HG03520 (cell line): ENCODE measurements at regions not wholly inside any gene's neighbourhood (a gene's known extent, or its start where the extent isn't known, plus 50 kb on each side); places are given as distances from the start of the nearest gene placed in this dataset.
"Not testable (repeated sequence)": the region's sequence is repeated elsewhere in the genome, so short reads cannot be mapped to it uniquely, and the experiment has no call there.

Experiments
- ATAC-seq: cut with Tn5 transposase; IDR thresholded peaks from one replicate; pipeline ENCODE4 v1.9.1; 2021; ENCODE audit warnings: mild to moderate bottlenecking, moderate library complexity; ENCODE audit not compliant: unreplicated experiment

DNA sequence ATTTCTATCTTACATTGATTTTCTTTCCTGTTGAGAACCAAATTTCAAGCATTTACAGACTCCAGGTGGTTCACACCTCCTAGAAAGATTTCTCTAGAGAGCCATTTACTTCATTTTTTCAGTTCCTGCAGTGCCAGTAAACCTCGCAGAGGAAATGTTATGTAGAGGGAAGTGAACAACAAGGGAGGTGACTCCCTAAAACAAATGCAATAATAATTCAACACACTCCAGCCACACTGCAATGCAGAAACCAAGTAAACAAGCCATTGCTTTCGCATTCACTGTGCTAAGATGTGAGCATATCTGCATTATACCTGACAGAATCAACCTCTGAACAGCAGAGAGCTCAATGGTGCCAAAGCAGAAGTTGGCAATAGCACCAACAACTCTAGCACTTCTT, 215.1 kb downstream of the RBM26 start:
- no peak for ATAC-seq

DNA sequence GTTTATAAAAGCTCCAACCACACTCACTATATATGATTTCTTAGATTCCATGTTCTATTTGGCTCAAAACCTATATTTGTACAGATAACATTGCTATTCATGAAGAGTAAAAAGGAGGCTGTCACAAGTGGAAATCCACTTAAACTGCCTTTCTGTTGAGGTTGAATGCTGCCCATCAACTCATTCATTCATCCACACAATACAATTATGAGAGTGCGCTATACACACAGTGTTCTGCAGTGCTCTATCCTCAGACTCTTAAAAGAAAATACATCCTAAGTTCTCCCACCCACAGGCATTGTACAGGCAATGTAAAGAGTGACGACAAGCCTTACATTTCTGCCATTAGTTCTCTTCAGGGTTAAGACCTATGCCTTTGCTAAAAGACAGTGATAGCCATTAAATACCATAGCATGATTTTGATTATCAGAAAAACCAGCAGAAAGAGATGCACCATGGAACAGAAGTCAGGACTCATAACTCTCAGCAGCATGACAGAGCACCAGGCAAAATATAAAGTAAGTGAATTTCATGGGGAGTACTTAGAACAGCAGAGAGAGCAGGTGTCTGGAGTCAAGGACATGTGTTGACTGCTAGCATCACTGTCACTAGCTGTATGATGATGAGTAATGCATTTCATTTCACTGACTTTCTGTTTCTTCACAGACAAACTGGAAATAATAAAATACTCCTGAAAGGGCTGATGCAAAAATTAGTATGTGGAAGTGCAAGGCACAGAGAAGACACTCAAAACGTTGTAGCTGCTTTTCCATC, 218.0 kb downstream of the RBM26 start:
- no peak for ATAC-seq

DNA sequence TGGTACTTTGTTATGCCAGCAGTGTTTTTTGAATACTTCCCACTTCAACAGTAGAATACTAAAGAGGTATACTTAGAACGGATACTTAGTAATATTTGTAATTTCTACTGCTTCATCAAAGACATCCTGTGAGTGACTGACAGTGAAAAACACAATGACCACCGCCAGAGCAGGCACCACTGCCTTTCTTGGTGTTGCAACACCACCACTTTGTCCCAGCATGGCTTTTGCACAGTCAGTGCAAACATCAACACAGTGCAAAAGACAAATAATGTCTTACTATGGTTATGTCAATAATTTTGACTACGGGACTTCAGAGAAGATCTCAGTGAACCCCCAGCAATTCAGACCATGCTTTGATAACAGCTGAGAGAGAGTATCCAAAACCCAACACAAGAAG, 220.5 kb downstream of the RBM26 start:
- ATAC-seq: no peak

DNA sequence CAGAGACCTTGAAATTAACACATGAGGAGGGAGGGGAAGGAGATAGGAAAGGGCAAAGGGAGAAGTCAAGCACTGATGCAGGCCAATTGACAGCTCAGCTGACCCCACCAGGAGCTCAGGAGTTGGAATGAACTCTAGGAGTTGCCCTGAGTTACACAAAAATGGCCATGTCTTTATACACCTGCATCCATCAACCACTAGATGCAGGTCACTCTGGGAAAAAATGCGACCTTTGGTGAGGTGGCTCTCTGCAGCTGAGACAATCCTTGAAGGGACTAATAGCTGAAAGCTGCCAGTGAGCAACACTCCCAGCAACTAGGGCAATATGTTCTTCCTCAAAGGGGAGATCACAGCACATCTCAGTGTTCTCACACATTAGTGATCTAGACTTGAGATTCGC, 222.8 kb downstream of the RBM26 start:
- no peak for ATAC-seq

DNA sequence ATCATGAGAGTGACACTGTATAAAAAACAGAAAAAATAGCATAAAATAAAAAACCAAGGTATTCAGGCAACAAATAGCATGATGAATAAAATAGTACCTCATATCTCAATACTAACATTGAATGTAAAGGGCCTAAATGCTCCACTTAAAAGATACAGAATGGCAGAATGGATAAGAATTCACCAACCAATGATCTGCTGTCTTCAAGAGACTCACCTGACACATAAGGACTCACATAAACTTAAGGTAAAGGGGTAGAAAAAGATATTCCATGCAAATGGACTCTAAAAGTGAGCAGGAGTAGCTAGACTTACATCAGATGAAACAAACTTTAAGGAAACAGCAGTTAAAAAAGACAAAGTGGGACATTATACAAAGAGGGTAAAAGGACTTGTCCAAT, 232.4 kb downstream of the RBM26 start:
- ATAC-seq: not testable (repeated sequence)

DNA sequence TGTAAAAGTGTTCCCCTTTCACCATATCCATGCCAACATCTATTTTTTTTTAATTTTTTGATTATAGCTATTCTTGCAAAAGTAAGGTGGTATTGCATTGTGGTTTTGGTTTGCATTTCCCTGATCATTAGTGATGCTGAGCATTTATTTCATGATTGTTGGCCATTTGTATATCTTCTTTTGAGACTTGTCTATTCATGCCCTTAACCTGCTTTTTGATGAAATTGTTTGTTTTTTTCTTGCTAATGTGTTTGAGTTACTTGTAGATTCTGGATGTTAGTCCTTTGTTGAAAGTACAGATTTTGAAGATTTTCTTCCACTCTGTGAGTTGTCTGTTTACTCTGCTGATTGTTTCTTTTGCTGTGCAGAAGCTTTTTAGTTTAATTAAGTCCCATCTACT, 233.1 kb downstream of the RBM26 start:
- ATAC-seq: not testable (repeated sequence)

DNA sequence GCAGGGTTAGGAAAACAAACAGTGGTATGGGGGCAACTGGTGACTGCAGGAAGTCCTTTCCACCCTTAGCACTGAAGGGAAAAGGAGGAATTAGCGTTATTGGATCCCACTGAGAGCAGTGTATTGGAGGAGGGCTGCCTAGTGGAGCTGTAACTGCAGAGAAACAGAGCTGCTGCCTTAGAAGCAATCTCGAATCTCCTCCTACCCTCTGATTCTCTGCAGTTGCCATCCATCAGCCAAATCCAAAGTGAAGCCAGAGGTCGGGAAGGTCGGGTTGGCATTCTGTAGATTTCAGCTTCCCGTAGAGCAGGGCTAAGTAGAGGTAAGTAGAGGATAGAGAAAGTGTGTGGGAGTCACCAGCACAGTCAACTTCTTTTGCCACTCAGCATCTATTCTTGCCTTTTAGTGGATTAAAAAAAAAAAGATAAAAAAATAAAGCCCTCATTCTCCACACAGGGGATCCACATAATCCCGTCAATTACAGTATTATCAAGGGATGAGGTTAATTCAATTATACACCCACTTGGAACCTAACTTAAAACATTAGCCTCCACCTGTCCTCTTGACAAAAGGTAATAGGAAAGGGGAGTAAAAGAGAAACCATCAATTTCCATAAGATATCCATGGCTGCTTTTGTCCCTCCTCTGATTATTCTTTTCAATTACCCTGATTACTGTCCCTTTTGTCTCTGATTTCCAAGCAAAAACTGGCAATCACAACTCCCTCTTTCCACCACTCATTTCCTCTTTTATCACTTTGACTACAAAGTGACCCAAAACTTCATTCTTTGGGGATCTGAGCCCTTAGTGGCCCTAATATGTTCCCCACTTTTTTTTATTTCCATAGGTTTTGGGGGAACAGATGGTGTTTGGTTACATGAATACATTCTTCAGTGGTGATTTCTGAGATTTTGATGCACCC, 234.7 kb downstream of the RBM26 start:
- no peak for ATAC-seq

DNA sequence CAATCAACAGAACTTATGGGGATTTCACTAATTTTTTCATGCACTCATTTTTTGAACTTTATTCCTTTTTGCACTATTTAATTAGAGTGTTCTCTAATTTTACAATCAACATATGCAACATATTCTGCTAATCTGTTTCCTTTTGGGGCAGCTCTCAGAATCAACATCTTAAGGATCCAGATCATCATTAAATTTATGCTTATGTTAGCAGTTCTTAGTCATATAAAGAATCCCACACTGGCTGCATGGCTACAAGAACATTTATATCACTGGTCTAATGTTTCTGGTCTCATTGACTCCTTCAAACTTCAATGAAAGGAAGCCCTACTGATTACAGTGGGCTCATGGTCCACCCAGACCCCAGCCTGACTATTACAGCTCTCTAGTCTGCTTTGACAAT, 245.2 kb downstream of the RBM26 start:
- no peak for ATAC-seq

DNA sequence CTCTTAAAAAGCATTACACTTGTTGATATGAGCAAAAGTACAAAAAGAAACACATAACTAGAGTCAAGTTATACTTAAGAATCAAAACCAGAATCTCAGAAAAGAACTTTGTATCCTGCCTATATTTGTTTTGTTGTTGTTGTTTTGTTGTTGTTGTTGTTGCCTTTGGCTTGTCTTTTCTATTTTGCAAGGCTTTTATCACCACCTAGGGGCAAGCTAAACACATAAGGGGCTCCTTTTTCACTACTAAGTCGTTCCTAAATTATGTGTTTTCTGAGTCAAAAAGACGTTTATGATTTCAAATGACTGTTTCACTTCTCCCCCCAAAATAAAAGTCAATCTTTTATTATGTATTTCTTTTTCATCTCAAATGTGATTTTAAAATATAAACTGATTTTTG, 250.2 kb downstream of the RBM26 start:
- no peak for ATAC-seq

DNA sequence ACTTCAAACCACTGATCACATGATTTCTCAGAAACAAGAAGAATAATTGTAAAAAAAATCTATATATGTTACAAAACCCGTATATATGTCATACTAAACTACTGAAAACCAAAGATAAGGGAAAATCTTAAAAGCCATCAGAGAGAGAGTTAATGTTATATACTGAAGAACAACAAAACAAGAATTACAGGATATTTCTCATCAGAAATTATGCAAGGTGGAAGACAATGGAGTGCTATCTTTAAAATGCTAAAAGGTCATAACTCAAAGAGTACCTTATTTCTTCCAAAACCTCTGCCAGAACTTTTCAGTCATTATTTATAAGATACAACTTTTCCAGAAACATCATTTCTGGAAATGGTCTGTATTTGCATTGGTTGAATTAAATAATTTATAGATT, 256.8 kb downstream of the RBM26 start:
- no peak for ATAC-seq

DNA sequence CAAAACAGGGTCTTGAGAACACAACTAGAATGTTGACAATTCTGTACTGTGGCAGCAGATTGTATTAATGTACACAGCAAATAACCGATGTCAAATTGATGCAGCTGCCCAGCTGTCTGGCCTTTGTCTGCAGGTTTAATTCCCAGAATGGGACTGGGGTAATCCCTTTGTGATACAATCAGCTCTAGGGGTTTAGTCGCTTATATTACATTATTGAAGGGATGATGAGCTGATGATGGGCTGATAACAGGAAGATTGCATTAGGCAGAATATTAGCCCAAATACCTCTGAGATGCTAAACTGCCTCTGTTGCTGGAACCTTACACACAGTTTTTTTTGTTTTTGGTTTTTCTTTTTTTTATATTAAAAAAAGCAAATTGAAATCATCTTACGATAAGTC, 265.0 kb downstream of the RBM26 start:
- ATAC-seq: no peak

DNA sequence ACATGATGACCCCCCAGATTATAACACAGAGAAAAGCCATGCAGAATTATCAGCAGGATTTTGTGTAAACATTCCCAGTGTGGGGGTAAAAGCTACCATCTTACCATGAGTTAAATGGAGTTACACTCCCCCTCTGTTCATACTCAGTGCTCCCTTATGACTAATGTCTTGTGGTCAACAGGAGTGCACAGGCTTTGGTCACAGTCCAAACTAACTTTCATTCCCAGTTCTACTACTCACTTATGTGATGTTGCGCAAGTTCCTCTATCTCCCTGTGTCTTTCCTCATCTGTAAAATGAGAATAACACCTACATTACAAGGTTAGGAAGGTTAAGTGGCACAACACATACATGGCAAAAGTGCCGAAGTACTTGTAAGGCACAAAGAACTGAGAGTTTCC, 277.9 kb downstream of the RBM26 start:
- no peak for ATAC-seq

DNA sequence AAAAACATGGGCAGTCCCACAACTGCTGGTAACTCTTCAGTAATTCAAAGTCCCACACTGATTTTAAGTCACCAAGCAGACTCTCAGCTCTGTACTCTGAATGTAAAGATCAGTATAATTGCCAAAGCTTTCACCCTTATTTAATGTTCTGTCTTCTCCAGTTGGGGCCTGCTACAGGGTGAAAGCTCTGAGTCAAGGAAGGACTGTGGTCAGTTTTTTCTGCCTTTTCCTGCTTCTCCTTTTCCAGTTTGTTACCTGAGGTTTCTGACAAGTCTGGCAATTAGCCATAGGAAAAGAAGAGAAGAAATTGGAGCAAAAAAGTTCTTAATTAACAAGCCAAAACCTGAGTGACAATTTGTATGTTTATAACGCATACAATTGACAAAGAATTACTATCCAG, 279.3 kb downstream of the RBM26 start:
- no peak for ATAC-seq

DNA sequence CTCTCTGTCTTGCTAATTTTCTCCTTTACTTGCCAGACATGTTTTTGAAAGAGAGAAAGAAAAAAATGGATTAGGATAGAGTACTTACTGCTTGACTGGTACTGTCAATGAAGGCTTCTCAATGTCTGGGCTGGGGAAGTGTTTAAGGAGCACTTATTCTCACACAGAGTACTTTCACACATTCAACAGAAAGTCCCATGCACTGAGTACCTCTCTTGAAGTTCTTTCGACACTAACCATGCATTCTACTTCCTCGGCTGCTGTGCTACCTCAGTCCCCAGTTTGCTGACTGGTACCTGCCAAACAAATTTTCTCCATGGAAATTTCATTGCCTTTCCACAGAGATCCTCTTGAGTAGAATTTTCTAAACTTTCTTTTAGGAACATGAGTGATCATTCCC, 281.9 kb downstream of the RBM26 start:
- ATAC-seq: no peak

DNA sequence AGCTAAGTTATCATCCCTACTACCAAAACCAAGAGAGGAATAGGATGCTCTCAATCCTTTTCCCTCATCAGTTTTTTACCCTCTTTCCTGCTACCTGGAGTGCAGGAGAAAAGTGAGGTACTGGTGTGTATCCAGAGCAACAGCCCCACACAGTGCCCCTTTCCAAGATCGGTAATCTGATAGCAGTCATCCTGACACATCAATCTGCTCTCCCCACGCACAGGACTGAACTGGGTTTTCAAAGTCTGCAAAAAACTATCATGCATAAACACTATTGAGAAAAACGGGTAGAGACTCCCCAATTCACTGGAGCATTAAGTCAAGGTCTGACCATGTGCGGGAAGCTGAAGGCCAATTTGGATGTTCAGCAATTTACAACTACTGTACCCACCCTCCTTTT, 284.8 kb downstream of the RBM26 start:
- no peak for ATAC-seq

DNA sequence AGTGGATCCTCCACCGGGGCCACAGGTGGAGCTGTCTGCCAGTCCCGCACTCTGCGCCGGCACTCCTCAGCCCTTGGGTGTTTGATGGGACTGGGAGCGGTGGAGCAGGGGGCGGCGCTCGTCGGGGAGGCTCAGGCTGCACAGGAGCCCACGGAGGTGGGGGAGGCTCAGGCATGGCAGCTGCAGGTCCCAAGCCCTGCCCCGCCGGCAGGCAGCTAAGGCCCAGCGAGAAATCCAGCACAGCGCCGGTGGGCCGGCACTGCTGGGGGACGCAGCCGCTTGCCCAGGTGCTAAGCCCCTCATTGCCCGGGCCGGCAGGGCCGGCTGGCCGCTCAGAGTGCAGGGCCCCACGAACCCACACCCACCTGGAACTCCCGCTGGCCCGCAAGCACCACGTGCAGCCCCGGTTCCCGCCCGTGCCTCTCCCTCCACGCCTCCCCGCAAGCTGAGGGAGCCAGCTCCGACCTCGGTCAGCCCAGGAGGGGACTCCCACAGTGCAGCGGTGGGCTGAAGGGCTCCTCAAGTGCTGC, 286.4 kb downstream of the RBM26 start:
- ATAC-seq: no peak

DNA sequence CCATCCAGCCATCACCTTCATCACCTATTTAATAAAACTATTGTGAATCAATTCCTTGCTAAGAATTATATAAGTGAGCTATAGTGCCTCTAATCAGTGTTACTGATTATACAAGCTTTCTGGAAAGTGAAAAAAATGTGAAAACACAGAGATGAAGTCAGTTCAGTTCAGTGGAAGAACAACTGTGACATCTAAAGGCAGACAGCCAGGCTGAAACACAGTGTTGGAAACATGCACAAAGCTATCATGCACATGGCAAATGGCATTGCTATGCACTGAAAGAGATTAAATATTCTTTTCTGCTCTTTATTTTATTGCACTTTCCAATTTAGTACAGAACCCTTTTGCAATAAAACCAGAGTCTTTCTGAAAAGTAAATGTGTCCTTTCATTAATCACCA, 294.0 kb downstream of the RBM26 start:
- no peak for ATAC-seq

DNA sequence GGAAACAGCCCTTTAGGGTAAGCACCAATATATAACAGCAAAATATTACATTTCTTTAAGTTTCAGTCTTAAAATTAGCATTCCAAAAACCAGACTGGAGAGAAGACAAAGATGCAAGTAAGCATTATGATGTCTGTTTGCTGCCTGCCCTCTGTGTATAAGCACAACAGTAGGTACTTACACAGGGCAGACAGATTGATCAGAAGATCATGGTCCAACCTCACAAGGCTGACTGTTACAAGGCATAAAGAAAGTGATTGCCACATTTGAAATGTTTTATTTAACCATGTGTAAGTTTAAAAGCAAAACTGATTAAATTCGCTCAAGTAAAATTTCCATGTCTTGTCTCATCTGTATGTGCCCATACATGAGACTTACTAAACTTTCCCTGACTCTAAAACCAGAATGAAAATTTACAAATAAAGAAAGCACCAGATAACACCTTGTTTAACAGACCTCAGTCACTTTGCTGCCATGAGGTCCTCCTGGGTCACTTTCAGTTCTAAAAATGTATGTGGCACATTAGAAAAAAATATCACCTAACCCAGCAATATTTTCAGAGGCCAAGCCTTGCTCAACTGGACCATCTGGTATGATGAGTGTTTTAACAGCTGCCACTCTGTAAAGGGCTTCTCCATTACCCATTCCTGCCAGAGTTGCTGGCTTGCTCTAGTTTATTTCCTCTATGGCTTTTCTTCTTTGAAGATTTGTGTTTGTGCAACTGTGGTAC, 297.0 kb downstream of the RBM26 start:
- peak; percentile 62 for ATAC-seq

DNA sequence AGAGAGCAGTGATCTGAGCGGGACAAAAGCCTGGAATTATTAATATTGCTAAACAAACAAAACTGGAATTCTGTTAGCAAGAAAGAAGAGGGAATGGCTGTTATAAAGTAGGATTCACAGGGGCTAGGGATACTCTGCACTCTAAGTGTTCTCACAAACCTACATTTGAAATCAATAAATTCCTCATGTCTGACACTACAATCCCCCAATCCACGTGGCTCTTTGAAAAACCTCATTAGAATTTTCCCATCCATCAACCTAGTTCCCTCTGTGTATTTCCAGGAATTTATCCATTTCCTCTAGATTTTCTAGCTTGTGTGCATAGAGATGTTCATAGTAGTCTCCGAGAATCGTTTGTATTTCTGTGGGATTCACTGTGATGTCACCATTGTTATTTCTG, 307.5 kb downstream of the RBM26 start:
- ATAC-seq: no peak

DNA sequence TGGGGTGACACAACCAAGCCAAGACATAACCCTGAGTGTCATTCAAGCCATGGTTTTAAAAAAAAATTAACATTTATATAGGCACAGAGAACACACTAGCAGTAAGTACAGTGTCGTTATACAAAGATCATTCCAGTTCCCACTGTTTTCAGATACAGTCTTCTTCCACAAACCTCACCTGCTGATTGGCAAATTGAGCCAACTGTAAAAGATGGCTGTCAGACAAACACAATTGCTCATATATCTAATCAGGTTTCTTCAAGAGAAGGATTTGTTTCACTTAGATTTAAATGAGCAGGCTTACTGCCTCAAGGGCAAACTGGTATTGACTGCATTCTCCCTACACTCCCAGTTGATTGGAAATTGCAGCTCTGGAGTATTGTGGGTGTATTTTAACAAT, 308.9 kb downstream of the RBM26 start:
- ATAC-seq: no peak

DNA sequence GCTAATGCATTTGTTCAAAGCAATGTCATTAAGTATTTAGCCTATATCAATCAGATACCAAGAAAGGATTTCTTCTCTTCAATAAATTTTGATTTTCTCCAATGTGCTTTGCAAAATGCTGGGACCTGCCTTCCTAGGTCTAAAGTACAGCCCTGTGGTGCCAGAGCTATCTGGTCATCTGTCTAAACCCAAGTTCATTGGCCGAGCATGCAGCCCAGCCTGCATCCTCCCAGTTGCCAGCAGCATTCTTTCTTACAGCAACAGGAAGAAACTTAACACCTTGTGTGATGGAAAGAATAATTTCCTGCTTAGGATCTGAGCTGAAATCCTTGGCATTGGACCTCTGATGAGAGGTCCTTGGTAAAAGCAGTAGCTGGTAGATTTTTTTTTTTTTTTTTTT, 310.0 kb downstream of the RBM26 start:
- ATAC-seq: no peak
